PC-9 (cell line): ENCODE measurements at regions not wholly inside any gene's neighbourhood (a gene's known extent, or its start where the extent isn't known, plus 50 kb on each side); places are given as distances from the start of the nearest gene placed in this dataset.

Source experiments
- BruUV-seq: library from RNA; stranded (reverse); fragments of 400-500 nt; replicated peaks from 2 replicates; lab custom pipeline; 2021; lab: Mats Ljungman, UMichigan
- CTCF ChIA-PET: fragments of 300-600 bp; sonication (Branson Sonifier 250); formaldehyde crosslinking; loops from one replicate; lab custom pipeline; 2022; ENCODE audit warnings: antibody characterized with exemption; lab: Charles Lee
- POLR2A ChIA-PET: fragments of 300-600 bp; sonication (Branson Sonifier 250); formaldehyde crosslinking; loops from one replicate; lab custom pipeline; 2022; ENCODE audit warnings: antibody characterized with exemption; ENCODE audit not compliant: unreplicated experiment; lab: Charles Lee
- DNase-seq, 2 experiments: peaks; one replicate each; pipeline versions ENCODE4 v3.0.0 to v3.0.0-alpha.2; 2015 to 2022; ENCODE audit warnings: mixed read lengths in 1 of 2
- H2AFZ ChIP-seq: fragments of 200-600 bp; sonication (generic); 2 replicates; pipeline ENCODE4 v1.8.1; 2017; ENCODE audit warnings: antibody characterized with exemption
- H3F3A ChIP-seq: fragments of 200-600 bp; sonication (generic); 2 replicates; pipeline ENCODE4 v1.8.1; 2017; ENCODE audit warnings: antibody characterized with exemption, mild to moderate bottlenecking, low read depth; ENCODE audit not compliant: insufficient read depth
- H3K27ac ChIP-seq: fragments of 200-600 bp; sonication (generic); 2 replicates; pipeline ENCODE4 v1.6.1; 2016; ENCODE audit warnings: mixed run types
- H3K27me3 ChIP-seq: fragments of 200-600 bp; sonication (generic); 2 replicates; pipeline ENCODE4 v1.6.1; 2016; ENCODE audit warnings: low read depth, mixed run types; ENCODE audit not compliant: insufficient read depth
- H3K36me3 ChIP-seq: fragments of 200-600 bp; sonication (generic); 2 replicates; pipeline ENCODE4 v1.6.1; 2016; ENCODE audit warnings: low read depth, mixed run types
- H3K4me1 ChIP-seq: fragments of 200-600 bp; sonication (generic); replicated peaks from 2 replicates; pipeline ENCODE4 v1.6.1; 2016; ENCODE audit warnings: mixed run types; ENCODE audit not compliant: insufficient read depth
- H3K4me2 ChIP-seq: fragments of 200-600 bp; sonication (generic); 2 replicates; pipeline ENCODE4 v1.6.1; 2017; ENCODE audit warnings: mixed run types
- H3K4me3 ChIP-seq: fragments of 200-600 bp; sonication (generic); 2 replicates; pipeline ENCODE4 v1.6.1; 2016; ENCODE audit warnings: mixed run types
- H3K79me2 ChIP-seq: fragments of 200-600 bp; sonication (generic); 2 replicates; pipeline ENCODE4 v1.6.1; 2017; ENCODE audit warnings: low read depth, mixed run types
- H3K9me2 ChIP-seq: fragments of 200-600 bp; sonication (generic); 2 replicates; pipeline ENCODE4 v1.8.1; 2017; ENCODE audit warnings: mild to moderate bottlenecking; ENCODE audit not compliant: insufficient read depth
- H3K9me3 ChIP-seq: fragments of 200-600 bp; sonication (generic); 2 replicates; pipeline ENCODE4 v1.8.1; 2016; ENCODE audit warnings: low read depth; ENCODE audit not compliant: insufficient read depth
- H4K20me1 ChIP-seq: fragments of 200-600 bp; sonication (generic); 2 replicates; pipeline ENCODE4 v1.8.1; 2017; ENCODE audit not compliant: insufficient read depth
- EZH2 ChIP-seq: fragments of 200-600 bp; sonication (generic); IDR thresholded peaks from 2 replicates; pipeline ENCODE4 v1.8.0; 2017; ENCODE audit warnings: antibody characterized with exemption, low read depth
- intact Hi-C: fragments of 100-400 bp; cut with micrococcal nuclease; formaldehyde crosslinking; loops from one replicate; pipeline ENCODE4 v1.10.0; 2022; ENCODE audit not compliant: unreplicated experiment
- TF ChIP-seq, protein P1 (sequence below): fragments of 200-600 bp; sonication (generic); conservative IDR thresholded peaks from 2 replicates; pipeline ENCODE4 v1.6.1; 2017; ENCODE audit warnings: mixed run types, antibody characterized with exemption, mild to moderate bottlenecking, moderate library complexity

DNA sequence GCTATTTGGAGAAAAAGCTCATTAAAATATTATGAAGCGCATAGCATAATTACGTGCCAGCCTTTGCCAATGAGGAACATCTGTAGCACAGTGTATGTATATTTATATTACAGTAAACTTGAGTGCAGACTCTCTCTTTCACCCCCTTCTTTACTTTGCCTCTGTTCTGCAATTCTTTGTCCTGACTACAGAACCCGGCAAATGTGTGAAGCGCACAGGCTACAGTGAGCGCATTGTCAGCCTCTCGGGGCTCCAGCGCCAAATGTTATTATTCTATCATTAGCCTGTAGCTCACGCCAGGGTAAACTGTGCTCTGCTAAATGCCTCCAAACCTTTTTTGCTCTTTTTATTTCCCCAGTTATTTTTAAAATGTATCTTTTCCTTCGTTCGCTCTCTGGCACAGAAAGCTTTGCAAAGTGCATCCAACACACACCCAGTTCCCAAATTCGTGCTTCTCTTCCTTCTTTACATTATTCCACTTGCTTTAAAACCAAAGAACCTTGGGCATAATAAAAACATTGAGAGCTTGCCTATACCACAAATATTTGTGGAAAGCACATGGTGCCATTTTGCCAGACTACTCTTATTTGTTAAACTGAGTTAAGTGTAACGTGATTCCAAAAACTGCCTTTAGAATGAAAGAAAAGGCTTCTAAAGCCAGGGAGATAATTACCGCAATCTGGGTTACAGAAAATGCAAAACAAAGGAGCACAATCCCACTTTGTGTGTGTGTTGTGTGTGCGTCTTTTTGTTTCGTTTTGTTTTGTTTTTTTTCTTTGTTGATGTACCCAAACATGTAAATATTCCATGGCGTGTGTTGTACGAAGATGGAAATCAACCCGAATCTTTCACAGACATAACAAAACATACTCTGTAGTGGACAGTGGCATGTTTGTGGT, 164.1 kb upstream of the MPDZ start:
- H3K36me3 ChIP-seq = no peaks in the 10 kb centered on the region
- DNase-seq = no peak
- H2AFZ ChIP-seq = no peak overlapping the region
- POLR2A ChIA-PET = no interaction called here
- no TSS peak for BruUV-seq
- H4K20me1 ChIP-seq = no peaks in the 10 kb centered on the region
- no peak overlapping the region for H3K27ac ChIP-seq
- H3K4me1 ChIP-seq = no peaks in the 10 kb centered on the region
- no peak overlapping the region for H3K4me2 ChIP-seq
- H3K9me2 ChIP-seq = no peaks in the 10 kb centered on the region
- intact Hi-C loops = no loop called here
- H3K9me3 ChIP-seq = no peaks in the 10 kb centered on the region
- CTCF ChIA-PET = no interaction called here
- H3K79me2 ChIP-seq = no peaks in the 10 kb centered on the region
- no peaks in the 10 kb centered on the region for H3F3A ChIP-seq
- no peaks in the 10 kb centered on the region for H3K27me3 ChIP-seq
- H3K4me3 ChIP-seq = no peak overlapping the region
- TF ChIP-seq, protein P1, sequence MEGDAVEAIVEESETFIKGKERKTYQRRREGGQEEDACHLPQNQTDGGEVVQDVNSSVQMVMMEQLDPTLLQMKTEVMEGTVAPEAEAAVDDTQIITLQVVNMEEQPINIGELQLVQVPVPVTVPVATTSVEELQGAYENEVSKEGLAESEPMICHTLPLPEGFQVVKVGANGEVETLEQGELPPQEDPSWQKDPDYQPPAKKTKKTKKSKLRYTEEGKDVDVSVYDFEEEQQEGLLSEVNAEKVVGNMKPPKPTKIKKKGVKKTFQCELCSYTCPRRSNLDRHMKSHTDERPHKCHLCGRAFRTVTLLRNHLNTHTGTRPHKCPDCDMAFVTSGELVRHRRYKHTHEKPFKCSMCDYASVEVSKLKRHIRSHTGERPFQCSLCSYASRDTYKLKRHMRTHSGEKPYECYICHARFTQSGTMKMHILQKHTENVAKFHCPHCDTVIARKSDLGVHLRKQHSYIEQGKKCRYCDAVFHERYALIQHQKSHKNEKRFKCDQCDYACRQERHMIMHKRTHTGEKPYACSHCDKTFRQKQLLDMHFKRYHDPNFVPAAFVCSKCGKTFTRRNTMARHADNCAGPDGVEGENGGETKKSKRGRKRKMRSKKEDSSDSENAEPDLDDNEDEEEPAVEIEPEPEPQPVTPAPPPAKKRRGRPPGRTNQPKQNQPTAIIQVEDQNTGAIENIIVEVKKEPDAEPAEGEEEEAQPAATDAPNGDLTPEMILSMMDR = no peak
- no peak for TF ChIP-seq EZH2

- H2AFZ ChIP-seq = no peak overlapping the region
- TF ChIP-seq EZH2 = no peak
- TF ChIP-seq, protein P1 = no peak
- H3K9me3 ChIP-seq = no peaks in the 10 kb centered on the region
- H3K27me3 ChIP-seq = no peaks in the 10 kb centered on the region
- no peak for DNase-seq
- H3K4me1 ChIP-seq = no peaks in the 10 kb centered on the region
- H3K4me2 ChIP-seq = no peak overlapping the region
- no peaks in the 10 kb centered on the region for H3K36me3 ChIP-seq
- no peaks in the 10 kb centered on the region for H3K79me2 ChIP-seq
- H3K4me3 ChIP-seq = no peak overlapping the region
- H3K9me2 ChIP-seq = no peaks in the 10 kb centered on the region
- H3K27ac ChIP-seq = no peak overlapping the region
- ChIA-PET POLR2A (no interaction called here), CTCF (no interaction called here)
- H3F3A ChIP-seq = no peaks in the 10 kb centered on the region
- intact Hi-C loops = no loop called here
- H4K20me1 ChIP-seq = no peaks in the 10 kb centered on the region
- no TSS peak for BruUV-seq
These were observed 160.4 kb upstream of the MPDZ start for GRCh38 chr9:13439685-13440476.

DNA sequence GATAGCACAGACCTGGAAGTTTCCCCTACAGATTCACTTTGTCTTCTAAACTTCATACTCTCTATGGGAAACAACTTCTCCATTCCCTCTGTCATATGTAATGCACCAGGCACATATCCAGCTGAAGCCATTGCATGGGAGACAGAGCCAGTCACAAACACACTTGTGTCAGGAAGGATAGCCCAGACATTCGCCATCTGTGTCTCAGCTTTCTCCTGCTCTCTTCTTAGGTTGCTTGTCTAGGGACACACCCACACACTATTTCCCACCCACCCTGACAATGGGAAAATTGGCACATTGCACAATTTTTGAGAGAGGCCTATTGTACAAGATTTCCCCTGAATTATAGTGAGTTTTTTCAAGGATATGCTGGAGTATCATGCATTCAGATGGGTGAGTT, 158.4 kb upstream of the MPDZ start:
- ChIA-PET CTCF (no interaction called here), POLR2A (no interaction called here)
- no TSS peak for BruUV-seq
- Histone ChIP-seq H3F3A (no peaks in the 10 kb centered on the region), H4K20me1 (no peaks in the 10 kb centered on the region), H2AFZ (no peak overlapping the region), H3K4me3 (no peak overlapping the region), H3K36me3 (no peaks in the 10 kb centered on the region), H3K27ac (no peak overlapping the region), H3K79me2 (no peaks in the 10 kb centered on the region), H3K27me3 (no peaks in the 10 kb centered on the region), H3K4me2 (no peak overlapping the region), H3K4me1 (no peaks in the 10 kb centered on the region), H3K9me2 (no peaks in the 10 kb centered on the region), H3K9me3 (no peaks in the 10 kb centered on the region)
- intact Hi-C loops = no loop called here
- TF ChIP-seq EZH2 = no peak
- TF ChIP-seq, protein P1 = no peak
- no peak for DNase-seq
